ENCODE measurements at regions not wholly inside any gene's neighbourhood (a gene's known extent, or its start where the extent isn't known, plus 50 kb on each side); places are given as distances from the start of the nearest gene placed in this dataset.

DNA sequence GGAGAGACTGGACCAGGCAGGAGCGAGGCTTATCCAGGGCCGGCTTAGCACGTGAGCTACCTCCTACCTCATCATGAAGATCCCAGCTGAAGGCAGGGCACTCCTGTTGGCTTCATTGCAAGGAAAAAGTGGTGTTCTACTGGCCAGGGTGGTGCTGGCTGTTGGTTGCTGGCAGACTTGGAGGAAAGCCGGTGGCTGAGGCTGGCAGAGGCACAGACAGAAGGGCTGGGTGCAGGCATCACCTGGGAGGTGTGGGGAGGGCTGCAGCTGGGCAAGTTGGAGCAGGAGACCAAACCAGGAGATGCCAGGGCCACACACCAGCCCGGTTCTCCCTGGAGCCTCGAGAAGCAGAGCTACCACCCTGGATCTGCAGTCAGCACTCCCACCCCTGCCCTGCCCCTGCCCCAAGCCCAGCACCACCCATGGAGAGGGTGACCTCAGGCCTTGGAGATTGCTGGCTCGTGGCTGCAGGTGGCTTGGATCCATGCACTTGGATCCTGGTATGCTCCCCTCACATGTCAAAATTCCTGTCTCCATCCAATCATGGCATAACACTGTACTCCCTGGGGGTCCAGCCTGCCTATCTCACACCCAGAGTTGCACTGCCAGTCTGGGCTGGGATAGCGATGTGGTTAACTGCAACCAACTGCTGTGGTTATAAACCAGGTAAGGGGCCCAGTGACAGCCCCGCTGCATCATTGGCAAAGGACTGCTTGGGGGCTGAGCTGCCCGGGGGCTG is 49.7 kb downstream of the GLI2 start:
- Mint-ChIP-seq H3K4me3 (no peak overlapping the region), H3K27me3 (ENCODE audit: insufficient read depth) (no peaks in the 10 kb centered on the region), H3K4me1 (ENCODE audit: low read depth) (peaks cover 7% of the 10 kb centered on the region), H3K36me3 (ENCODE audit: low read depth) (no peaks in the 10 kb centered on the region), H3K27ac (no peak overlapping the region), H3K9me3 (no peaks in the 10 kb centered on the region)
- intact Hi-C loops (cut with micrococcal nuclease), result no loop called here
- no peak for DNase-seq (ENCODE audit: low spot score)

- Mint-ChIP-seq H3K36me3 (ENCODE audit: low read depth) (no peaks in the 10 kb centered on the region), H3K9me3 (no peaks in the 10 kb centered on the region), H3K4me3 (no peak overlapping the region), H3K27me3 (ENCODE audit: insufficient read depth) (no peaks in the 10 kb centered on the region), H3K27ac (no peak overlapping the region), H3K4me1 (ENCODE audit: low read depth) (peaks cover 7% of the 10 kb centered on the region)
- intact Hi-C loops (cut with micrococcal nuclease), result no loop called here
- DNase-seq (ENCODE audit: low spot score), result no peak
These were observed 50.6 kb downstream of the GLI2 start for GRCh38 chr2:120786038-120786960.

- no peaks in the 10 kb centered on the region for H3K36me3 Mint-ChIP-seq (ENCODE audit: low read depth)
- H3K9me3 Mint-ChIP-seq, result no peaks in the 10 kb centered on the region
- H3K27ac Mint-ChIP-seq, result no peak overlapping the region
- H3K27me3 Mint-ChIP-seq (ENCODE audit: insufficient read depth), result no peaks in the 10 kb centered on the region
- H3K4me3 Mint-ChIP-seq, result no peak overlapping the region
- DNase-seq (ENCODE audit: low spot score), result no peak
- H3K4me1 Mint-ChIP-seq (ENCODE audit: low read depth), result peaks cover 7% of the 10 kb centered on the region
- intact Hi-C loops (cut with micrococcal nuclease), result no loop called here
These were observed 51.6 kb downstream of the GLI2 start for GRCh38 chr2:120787111-120787821.

- intact Hi-C loops (cut with micrococcal nuclease), result no loop called here
- Mint-ChIP-seq H3K4me1 (ENCODE audit: low read depth) (peaks cover 6% of the 10 kb centered on the region), H3K9me3 (no peaks in the 10 kb centered on the region), H3K27ac (no peak overlapping the region), H3K27me3 (ENCODE audit: insufficient read depth) (no peaks in the 10 kb centered on the region), H3K4me3 (no peak overlapping the region), H3K36me3 (ENCODE audit: low read depth) (no peaks in the 10 kb centered on the region)
- DNase-seq (ENCODE audit: low spot score), result no peak
These were observed 52.4 kb downstream of the GLI2 start for GRCh38 chr2:120787822-120788700.

GRCh38 chr2:120791243-120791961 is 55.7 kb downstream of the GLI2 start:
- no peak for DNase-seq (ENCODE audit: low spot score)
- Mint-ChIP-seq H3K36me3 (ENCODE audit: low read depth) (no peaks in the 10 kb centered on the region), H3K27me3 (ENCODE audit: insufficient read depth) (no peaks in the 10 kb centered on the region), H3K27ac (no peak overlapping the region), H3K4me3 (no peak overlapping the region), H3K4me1 (ENCODE audit: low read depth) (no peaks in the 10 kb centered on the region), H3K9me3 (no peaks in the 10 kb centered on the region)
- intact Hi-C loops (cut with micrococcal nuclease), result no loop called here

- H3K4me3 Mint-ChIP-seq, result no peak overlapping the region
- H3K36me3 Mint-ChIP-seq (ENCODE audit: low read depth), result no peaks in the 10 kb centered on the region
- intact Hi-C loops (cut with micrococcal nuclease), result no loop called here
- no peaks in the 10 kb centered on the region for H3K4me1 Mint-ChIP-seq (ENCODE audit: low read depth)
- no peaks in the 10 kb centered on the region for H3K27me3 Mint-ChIP-seq (ENCODE audit: insufficient read depth)
- DNase-seq (ENCODE audit: low spot score), result no peak
- H3K9me3 Mint-ChIP-seq, result no peaks in the 10 kb centered on the region
- no peak overlapping the region for H3K27ac Mint-ChIP-seq
These were observed 56.3 kb downstream of the GLI2 start for GRCh38 chr2:120791962-120792297.

DNA sequence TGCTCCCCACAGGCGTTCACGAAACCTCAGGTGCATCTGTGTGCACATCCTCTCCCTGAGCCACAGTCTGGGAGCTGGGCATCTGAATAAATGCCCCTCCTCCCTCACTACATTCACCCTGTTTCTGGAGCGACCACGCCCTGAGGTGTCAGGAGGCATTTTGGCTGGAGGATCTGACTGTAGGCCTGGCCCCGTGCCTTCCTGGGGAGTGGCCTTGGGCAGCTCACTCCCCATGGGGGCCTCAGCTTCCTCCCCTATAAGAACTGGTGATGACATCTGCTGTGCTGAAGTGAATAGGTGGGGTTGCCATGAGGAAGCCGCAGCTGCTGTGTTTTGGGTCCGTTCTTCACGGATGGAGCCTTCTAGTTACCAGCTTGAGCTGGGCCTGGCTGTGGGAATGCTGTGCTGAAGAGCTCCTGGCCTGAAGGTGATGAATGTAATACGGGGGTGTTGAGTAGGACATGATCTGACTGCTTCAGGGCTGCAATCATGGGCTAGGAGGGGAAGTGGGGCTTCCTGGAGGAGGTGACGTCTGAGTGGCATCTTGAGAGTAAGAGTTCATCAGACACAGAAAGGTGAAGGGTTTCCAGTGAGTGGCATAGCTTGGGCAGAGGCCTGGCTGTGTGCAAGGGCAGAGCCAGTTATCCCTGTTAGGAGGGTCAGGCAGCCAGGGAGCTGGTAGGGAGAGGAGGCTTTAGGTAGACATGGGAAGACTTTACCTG is 58.2 kb downstream of the GLI2 start:
- H3K36me3 Mint-ChIP-seq (ENCODE audit: low read depth), result no peaks in the 10 kb centered on the region
- no peaks in the 10 kb centered on the region for H3K27me3 Mint-ChIP-seq (ENCODE audit: insufficient read depth)
- no peaks in the 10 kb centered on the region for H3K4me1 Mint-ChIP-seq (ENCODE audit: low read depth)
- H3K9me3 Mint-ChIP-seq, result no peaks in the 10 kb centered on the region
- H3K4me3 Mint-ChIP-seq, result no peak overlapping the region
- no peak overlapping the region for H3K27ac Mint-ChIP-seq
- no peak for DNase-seq (ENCODE audit: low spot score)
- intact Hi-C loops (cut with micrococcal nuclease), result no loop called here

DNA sequence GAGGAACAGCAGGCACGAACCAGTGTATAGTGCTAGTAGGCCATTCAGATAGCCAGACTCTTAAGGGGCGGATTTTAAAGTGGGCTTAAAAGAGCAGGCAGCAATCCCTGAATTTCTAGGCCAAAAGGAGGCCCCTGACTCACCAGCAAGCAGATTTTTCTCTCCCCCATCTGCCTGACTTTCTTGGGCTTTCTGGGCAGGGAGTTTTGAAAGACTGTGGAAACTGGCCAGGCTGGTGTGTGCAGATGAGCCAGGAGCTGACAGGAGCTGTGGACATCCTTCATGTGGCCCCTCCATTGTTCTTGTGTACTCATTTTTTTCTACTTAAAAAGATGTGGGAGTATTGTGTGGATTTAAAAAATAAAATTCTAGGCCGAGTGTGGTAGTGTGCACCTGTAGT is 59.0 kb downstream of the GLI2 start:
- Mint-ChIP-seq H3K27me3 (ENCODE audit: insufficient read depth) (no peaks in the 10 kb centered on the region), H3K4me1 (ENCODE audit: low read depth) (no peaks in the 10 kb centered on the region), H3K27ac (no peak overlapping the region), H3K9me3 (no peaks in the 10 kb centered on the region), H3K4me3 (no peak overlapping the region), H3K36me3 (ENCODE audit: low read depth) (no peaks in the 10 kb centered on the region)
- intact Hi-C loops (cut with micrococcal nuclease), result no loop called here
- no peak for DNase-seq (ENCODE audit: low spot score)

DNA sequence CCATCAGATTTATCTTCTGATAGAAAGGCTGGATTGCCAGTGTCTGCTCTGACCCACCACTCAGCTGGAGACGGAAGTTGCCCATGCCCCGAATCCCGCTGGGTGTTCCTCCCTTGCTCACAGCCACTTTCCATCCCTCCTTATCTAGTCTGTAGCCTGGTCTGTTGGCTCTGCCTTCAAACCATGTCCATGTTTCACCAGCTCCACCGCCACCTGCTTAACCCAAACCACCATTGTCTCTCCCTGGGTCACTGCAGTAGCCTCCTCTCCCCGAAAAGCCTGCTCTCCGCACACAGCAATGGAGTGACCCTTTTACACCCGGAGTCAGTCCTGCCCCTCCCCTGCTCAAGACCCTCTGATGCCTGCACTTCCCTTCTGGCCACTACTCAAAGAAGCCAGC is 60.4 kb downstream of the GLI2 start:
- H3K27ac Mint-ChIP-seq, result no peak overlapping the region
- H3K4me3 Mint-ChIP-seq, result no peak overlapping the region
- intact Hi-C loops (cut with micrococcal nuclease), result no loop called here
- H3K9me3 Mint-ChIP-seq, result no peaks in the 10 kb centered on the region
- no peak for DNase-seq (ENCODE audit: low spot score)
- no peaks in the 10 kb centered on the region for H3K4me1 Mint-ChIP-seq (ENCODE audit: low read depth)
- H3K27me3 Mint-ChIP-seq (ENCODE audit: insufficient read depth), result no peaks in the 10 kb centered on the region
- H3K36me3 Mint-ChIP-seq (ENCODE audit: low read depth), result no peaks in the 10 kb centered on the region

DNA sequence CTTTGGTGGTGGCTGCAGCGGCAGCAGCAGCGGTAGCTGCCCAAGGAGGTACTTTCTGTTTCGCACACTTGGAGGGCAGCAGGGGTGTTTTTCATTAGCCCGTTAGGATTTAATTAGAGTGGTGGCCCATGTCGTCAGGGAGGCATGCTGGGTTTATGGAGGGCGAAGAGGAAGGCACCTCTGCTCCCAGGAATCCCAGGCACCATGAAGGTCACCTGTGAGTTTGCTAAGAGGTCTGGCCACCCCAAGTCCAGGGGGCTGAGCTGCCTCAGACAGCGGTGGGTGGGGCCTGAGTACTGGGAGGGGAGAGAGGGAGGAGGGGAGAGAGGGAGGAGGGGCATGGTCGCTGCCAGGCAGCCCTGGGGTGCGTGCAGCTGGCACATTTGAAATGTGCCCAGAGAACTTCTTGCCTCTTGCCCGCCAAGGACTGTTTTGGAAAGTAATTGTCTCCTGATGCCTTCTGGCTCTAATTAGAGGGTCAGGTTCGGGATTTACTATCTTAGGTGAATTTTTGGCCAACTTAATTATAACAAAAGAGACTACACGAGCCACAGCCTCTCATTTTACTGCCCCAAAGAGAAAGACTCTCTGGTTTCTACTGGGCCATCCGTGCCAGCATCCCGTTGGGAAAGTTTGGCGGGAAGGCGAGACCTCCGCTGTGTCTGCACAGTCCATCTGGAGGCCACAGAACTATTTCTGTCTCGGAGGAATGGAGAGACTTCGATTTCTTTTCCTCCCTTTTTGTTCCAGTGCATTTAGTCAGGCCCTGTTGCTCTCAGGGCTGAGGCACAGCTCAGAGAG is 62.0 kb downstream of the GLI2 start:
- Mint-ChIP-seq H3K36me3 (ENCODE audit: low read depth) (no peaks in the 10 kb centered on the region), H3K4me1 (ENCODE audit: low read depth) (no peaks in the 10 kb centered on the region), H3K27ac (no peak overlapping the region), H3K4me3 (no peak overlapping the region), H3K27me3 (ENCODE audit: insufficient read depth) (peaks cover 3% of the 10 kb centered on the region), H3K9me3 (no peaks in the 10 kb centered on the region)
- DNase-seq (ENCODE audit: low spot score), result no peak
- intact Hi-C loops (cut with micrococcal nuclease), result no loop called here
